H1 (cell line): ENCODE measurements at regions not wholly inside any gene's neighbourhood (a gene's known extent, or its start where the extent isn't known, plus 50 kb on each side); places are given as distances from the start of the nearest gene placed in this dataset.
A peak's percentile ranks its signal among the peaks of the same experiment; 100 is the strongest.

ENCODE experiments used
- CTCF ChIA-PET: fragments of 300-600 bp; sonication (Branson Sonifier 250); formaldehyde crosslinking; loops from one replicate; lab custom pipeline; 2021; ENCODE audit not compliant: partially characterized antibody; lab: Charles Lee
- POLR2A ChIA-PET: fragments of 300-600 bp; sonication (Branson Sonifier 250); formaldehyde crosslinking; loops from one replicate; lab custom pipeline; 2021; ENCODE audit warnings: inconsistent platforms; ENCODE audit not compliant: partially characterized antibody; lab: Charles Lee
- DNase-seq, 2 experiments: peaks; one replicate each; pipeline versions ENCODE4 v3.0.0 to v3.0.0-alpha.2; 2010 to 2022; ENCODE audit warnings: low spot score in 2 of 2, low read depth in 1 of 2, mixed read lengths in 1 of 2
- FAIRE-seq: peaks from 2 replicates; lab custom pipeline; 2011; peaks lifted over from hg19 to GRCh38; lab: Jason Lieb, UNC
- H2AFZ ChIP-seq: 2 replicates; pipeline ENCODE4 v1.8.1; 2012; ENCODE audit warnings: low read length, inconsistent platforms
- H2AK5ac ChIP-seq: 2 replicates; pipeline ENCODE4 v1.6.1; 2013; ENCODE audit warnings: low read depth, low read length
- H2BK120ac ChIP-seq: replicated peaks from 2 replicates; pipeline ENCODE3; 2013; ENCODE audit warnings: low read depth, low read length, inconsistent platforms
- H2BK12ac ChIP-seq: 2 replicates; pipeline ENCODE4 v1.6.1; 2013; ENCODE audit warnings: low read depth, low read length
- H2BK15ac ChIP-seq: 2 replicates; pipeline ENCODE4 v1.6.1; 2013; ENCODE audit warnings: low read length
- H2BK20ac ChIP-seq: 2 replicates; pipeline ENCODE4 v1.6.1; 2013; ENCODE audit warnings: low read length
- H2BK5ac ChIP-seq: 2 replicates; pipeline ENCODE4 v1.6.1; 2013; ENCODE audit warnings: low read depth, low read length
- H3K14ac ChIP-seq: 2 replicates; pipeline ENCODE4 v1.6.1; 2013; ENCODE audit warnings: inconsistent platforms; ENCODE audit not compliant: insufficient read length
- H3K18ac ChIP-seq: 2 replicates; pipeline ENCODE4 v1.6.1; 2013; ENCODE audit warnings: low read length; ENCODE audit errors: extremely low read depth
- H3K23ac ChIP-seq: 2 replicates; pipeline ENCODE4 v1.6.1; 2013; ENCODE audit warnings: inconsistent platforms; ENCODE audit not compliant: insufficient read length
- H3K23me2 ChIP-seq: 2 replicates; pipeline ENCODE4 v1.6.1; 2013; ENCODE audit warnings: low read depth, low read length
- H3K27ac ChIP-seq: 2 replicates; pipeline ENCODE4 v1.6.1; 2011; ENCODE audit warnings: low read depth, low read length, inconsistent platforms
- H3K27me3 ChIP-seq, 4 experiments: replicated peaks in 1 of 4; 1 replicate in 1 of 4; 2 replicates in 3 of 4; pipeline versions ENCODE4 v1.6.1 to v1.8.1; 2011 to 2013; ENCODE audit warnings: low read length in 3 of 4, mild to moderate bottlenecking in 3 of 4, inconsistent platforms in 2 of 4, mixed read lengths in 2 of 4, moderate library complexity in 1 of 4; ENCODE audit not compliant: control insufficient read depth in 3 of 4, insufficient read depth in 3 of 4; ENCODE audit errors: extremely low read depth in 1 of 4
- H3K36me3 ChIP-seq, 4 experiments: 2 replicates each; pipeline versions ENCODE4 v1.6.1 to v1.8.1; 2011 to 2013; ENCODE audit warnings: mild to moderate bottlenecking in 4 of 4, low read length in 3 of 4, moderate library complexity in 2 of 4, control low read depth in 1 of 4, inconsistent platforms in 1 of 4; ENCODE audit not compliant: insufficient read depth in 4 of 4, control insufficient read depth in 2 of 4
- H3K4ac ChIP-seq: replicated peaks from 2 replicates; pipeline ENCODE3; 2013; ENCODE audit warnings: low read length, low read depth, mixed read lengths, inconsistent platforms; ENCODE audit not compliant: insufficient read length
- H3K4me1 ChIP-seq, 4 experiments: replicated peaks in 1 of 4; 1 replicate in 1 of 4; 2 replicates in 3 of 4; pipeline versions ENCODE4 v1.6.1 to v1.8.1; 2011 to 2013; ENCODE audit warnings: low read length in 3 of 4, inconsistent platforms in 2 of 4, mixed read lengths in 1 of 4; ENCODE audit not compliant: insufficient read depth in 4 of 4, control insufficient read depth in 3 of 4
- H3K4me2 ChIP-seq, 2 experiments: 2 replicates each; pipeline versions ENCODE4 v1.6.1 to v1.8.1; 2011 to 2013; ENCODE audit warnings: low read depth in 2 of 2, low read length in 2 of 2, control low read depth in 1 of 2, inconsistent platforms in 1 of 2, mild to moderate bottlenecking in 1 of 2; ENCODE audit not compliant: insufficient read depth in 1 of 2
- H3K4me3 ChIP-seq, 4 experiments: fragments of 200-600, 300-600 bp in 1 of 4; sonication (generic), shearing (Covaris generic), sonication (Bioruptor Twin) in 1 of 4; 2 replicates each; pipeline versions ENCODE4 v1.5.1 to v1.8.1; 2011 to 2016; ENCODE audit warnings: low read length in 4 of 4, low read depth in 3 of 4, control low read depth in 2 of 4, inconsistent platforms in 2 of 4, mild to moderate bottlenecking in 2 of 4, mixed read lengths in 1 of 4, moderate library complexity in 1 of 4; ENCODE audit not compliant: insufficient read depth in 2 of 4; ENCODE audit errors: extremely low read depth in 1 of 4
- H3K56ac ChIP-seq: replicated peaks from 2 replicates; pipeline ENCODE3; 2013; ENCODE audit warnings: low read depth, mild to moderate bottlenecking, mixed read lengths, low read length, inconsistent platforms; ENCODE audit not compliant: insufficient read length
- H3K79me1 ChIP-seq: 2 replicates; pipeline ENCODE4 v1.6.1; 2013; ENCODE audit warnings: low read depth, low read length, control low read depth
- H3K79me2 ChIP-seq, 2 experiments: 2 replicates each; pipeline versions ENCODE4 v1.6.1 to v1.8.1; 2012 to 2013; ENCODE audit warnings: low read length in 2 of 2, mild to moderate bottlenecking in 2 of 2, inconsistent platforms in 1 of 2; ENCODE audit not compliant: insufficient read depth in 2 of 2, control insufficient read depth in 1 of 2
- H3K9ac ChIP-seq, 4 experiments: replicated peaks in 1 of 4; 1 replicate in 1 of 4; 2 replicates in 3 of 4; pipeline versions ENCODE4 v1.6.1 to v1.8.1; 2011 to 2013; ENCODE audit warnings: low read depth in 3 of 4, low read length in 3 of 4, control low read depth in 2 of 4, mild to moderate bottlenecking in 2 of 4, moderate library complexity in 2 of 4, inconsistent platforms in 1 of 4; ENCODE audit errors: extremely low read depth in 1 of 4
- H3K9me3 ChIP-seq, 2 experiments: 2 replicates each; pipeline versions ENCODE4 v1.6.1 to v1.8.1; 2012 to 2013; ENCODE audit warnings: mild to moderate bottlenecking in 2 of 2, moderate library complexity in 2 of 2, control low read depth in 1 of 2, inconsistent platforms in 1 of 2, low read depth in 1 of 2, low read length in 1 of 2, mixed read lengths in 1 of 2; ENCODE audit not compliant: insufficient read depth in 2 of 2
- H4K20me1 ChIP-seq, 2 experiments: replicated peaks in 1 of 2; 2 replicates each; pipeline versions ENCODE3 to v1.8.1; 2011 to 2013; ENCODE audit warnings: inconsistent platforms in 2 of 2, low read length in 2 of 2, mild to moderate bottlenecking in 1 of 2; ENCODE audit not compliant: insufficient read depth in 2 of 2, control insufficient read depth in 1 of 2
- H4K5ac ChIP-seq: 2 replicates; pipeline ENCODE4 v1.6.1; 2013; ENCODE audit warnings: low read length, low read depth, mixed read lengths, inconsistent platforms; ENCODE audit not compliant: insufficient read length
- H4K8ac ChIP-seq: 2 replicates; pipeline ENCODE4 v1.8.0; 2013; ENCODE audit warnings: mild to moderate bottlenecking, moderate library complexity, low read length, inconsistent platforms; ENCODE audit not compliant: insufficient read depth; ENCODE audit errors: extremely low read depth
- H4K91ac ChIP-seq: replicated peaks from 2 replicates; pipeline ENCODE3; 2013; ENCODE audit warnings: low read length, mixed read lengths, inconsistent platforms; ENCODE audit not compliant: insufficient read length
- ASH2L ChIP-seq: fragments of 200-600, 300-600 bp; sonication (generic); IDR thresholded peaks from one replicate; pipeline ENCODE4 v1.7.1; 2017; ENCODE audit warnings: low read length
- BRCA1 ChIP-seq: IDR thresholded peaks from 2 replicates; pipeline ENCODE4 v1.6.1; 2012; ENCODE audit warnings: low read depth, low read length, improper control_type of control experiment
- EZH2 ChIP-seq: fragments of 200-600 bp; sonication (generic); IDR thresholded peaks from 2 replicates; pipeline ENCODE4 v1.7.1; 2012; ENCODE audit warnings: low read depth, mild to moderate bottlenecking, moderate library complexity, low read length, inconsistent platforms; ENCODE audit not compliant: severe bottlenecking
- JUN ChIP-seq: IDR thresholded peaks from 2 replicates; pipeline ENCODE4 v1.6.1; 2011; ENCODE audit warnings: low read depth, mild to moderate bottlenecking, improper control_type of control experiment, low read length
- KDM5A ChIP-seq: fragments of 200-600 bp; IDR thresholded peaks from 2 replicates; pipeline ENCODE4 v1.7.1; 2012; ENCODE audit warnings: mild to moderate bottlenecking, low read length, inconsistent platforms, mixed read lengths
- YY1 ChIP-seq: IDR thresholded peaks from 2 replicates; pipeline ENCODE4 v1.6.1; 2011; ENCODE audit warnings: low read depth, mild to moderate bottlenecking, low read length
- WGBS, 2 experiments: shearing (Covaris generic) in 1 of 2; methylation state at CpG; one replicate each; pipeline versions ENCODE4 v1.1.6 to v1.1.7; 2013 to 2015; ENCODE audit warnings: low lambda C conversion rate in 2 of 2, mixed read lengths in 2 of 2, inconsistent platforms in 1 of 2, low coverage in 1 of 2, missing lambda C conversion rate in 1 of 2; ENCODE audit not compliant: insufficient replicate concordance in 2 of 2, insufficient coverage in 1 of 2, insufficient read length in 1 of 2; ENCODE audit errors: extremely low coverage in 1 of 2, missing lambda C conversion rate in 1 of 2; 5-methylcytosine and 5-hydroxymethylcytosine counted together
- TF ChIP-seq, protein P1 (sequence below): IDR thresholded peaks from 2 replicates; pipeline ENCODE4 v1.6.1; 2012; ENCODE audit warnings: inconsistent platforms
- TF ChIP-seq, protein P2 (sequence below), 3 experiments: IDR thresholded peaks; 1 replicate in 2 of 3; 2 replicates in 1 of 3; pipeline versions ENCODE4 v1.5.1 to v1.6.1; 2011; ENCODE audit warnings: low read length in 3 of 3, mild to moderate bottlenecking in 3 of 3, inconsistent platforms in 2 of 3, low read depth in 1 of 3, moderate library complexity in 1 of 3; ENCODE audit not compliant: insufficient read depth in 1 of 3; ENCODE audit errors: control extremely low read depth in 1 of 3
- TF ChIP-seq, protein P3 (sequence below): IDR thresholded peaks from 2 replicates; pipeline ENCODE4 v1.6.1; 2012; ENCODE audit warnings: low read length, inconsistent platforms

DNA sequence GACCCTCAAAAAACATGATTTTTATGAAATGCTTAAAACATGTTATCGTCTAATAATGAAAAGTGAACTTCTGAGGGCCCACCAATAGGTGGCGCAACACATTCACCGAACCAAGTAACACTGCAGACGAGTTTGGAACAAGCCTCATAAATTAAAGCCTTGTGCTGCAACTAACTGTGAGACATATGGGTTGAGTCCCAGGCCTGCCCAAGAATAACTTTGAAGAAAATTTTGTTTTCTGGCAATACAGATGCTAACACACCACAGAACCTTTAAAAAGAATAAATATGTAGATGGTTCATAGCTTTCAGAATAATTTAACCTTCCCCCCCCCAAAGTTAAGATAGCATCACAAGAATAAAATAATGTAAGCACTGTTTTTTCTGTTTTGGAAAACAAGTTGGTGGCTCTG lies 285.9 kb downstream of the RNF144A start:
- Histone ChIP-seq H4K5ac (no peak overlapping the region), H2BK15ac (no peak overlapping the region), H3K79me2 (no peaks in the 10 kb centered on the region), H2BK20ac (no peak overlapping the region), H4K91ac (no peak overlapping the region), H3K4me1 (peaks cover 0 to 3% (median 1%) of the 10 kb centered on the region in 4 experiments; a peak in 3 of 7 replicates), H3K9me3 (no peaks in the 10 kb centered on the region), H2AK5ac (no peak overlapping the region), H3K23me2 (peaks cover 2% of the 10 kb centered on the region; the same call in 1 of the 2 replicates), H4K8ac (no peak overlapping the region), H3K18ac (no peak overlapping the region), H3K4me3 (no peak overlapping the region), H2BK120ac (no peak overlapping the region), H3K9ac (no peak overlapping the region), H2BK5ac (no peak overlapping the region), H3K14ac (no peak overlapping the region), H3K56ac (no peak overlapping the region), H3K23ac (no peak overlapping the region), H3K4ac (no peak overlapping the region), H4K20me1 (no peaks in the 10 kb centered on the region), H3K4me2 (no peak overlapping the region), H2BK12ac (no peak overlapping the region), H2AFZ (no peak overlapping the region), H3K27me3 (no peaks in the 10 kb centered on the region), H3K27ac (no peak overlapping the region), H3K36me3 (no peaks in the 10 kb centered on the region), H3K79me1 (no peaks in the 10 kb centered on the region)
- ChIA-PET CTCF (interaction anchor here (0.6 to 1.7 kb wide), 24 partner anchors 9 to 436 kb away, joined by 3 to 7 read pairs (median 3); no protein-coding TSS in a partner anchor), POLR2A (no interaction called here)
- DNase-seq (peak in 1 of 2 experiments; percentile 54), FAIRE-seq (peak; percentile 94)
- WGBS, 2 experiments = 11% methylated on average over 4 of the region's 4 CpGs; no CpG with 5 or more reads in 1 of the 2 experiments
- TF ChIP-seq YY1 = no peak
- TF ChIP-seq, protein P1, sequence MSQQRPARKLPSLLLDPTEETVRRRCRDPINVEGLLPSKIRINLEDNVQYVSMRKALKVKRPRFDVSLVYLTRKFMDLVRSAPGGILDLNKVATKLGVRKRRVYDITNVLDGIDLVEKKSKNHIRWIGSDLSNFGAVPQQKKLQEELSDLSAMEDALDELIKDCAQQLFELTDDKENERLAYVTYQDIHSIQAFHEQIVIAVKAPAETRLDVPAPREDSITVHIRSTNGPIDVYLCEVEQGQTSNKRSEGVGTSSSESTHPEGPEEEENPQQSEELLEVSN = no peak
- TF ChIP-seq EZH2 = no peak
- TF ChIP-seq, protein P2, sequence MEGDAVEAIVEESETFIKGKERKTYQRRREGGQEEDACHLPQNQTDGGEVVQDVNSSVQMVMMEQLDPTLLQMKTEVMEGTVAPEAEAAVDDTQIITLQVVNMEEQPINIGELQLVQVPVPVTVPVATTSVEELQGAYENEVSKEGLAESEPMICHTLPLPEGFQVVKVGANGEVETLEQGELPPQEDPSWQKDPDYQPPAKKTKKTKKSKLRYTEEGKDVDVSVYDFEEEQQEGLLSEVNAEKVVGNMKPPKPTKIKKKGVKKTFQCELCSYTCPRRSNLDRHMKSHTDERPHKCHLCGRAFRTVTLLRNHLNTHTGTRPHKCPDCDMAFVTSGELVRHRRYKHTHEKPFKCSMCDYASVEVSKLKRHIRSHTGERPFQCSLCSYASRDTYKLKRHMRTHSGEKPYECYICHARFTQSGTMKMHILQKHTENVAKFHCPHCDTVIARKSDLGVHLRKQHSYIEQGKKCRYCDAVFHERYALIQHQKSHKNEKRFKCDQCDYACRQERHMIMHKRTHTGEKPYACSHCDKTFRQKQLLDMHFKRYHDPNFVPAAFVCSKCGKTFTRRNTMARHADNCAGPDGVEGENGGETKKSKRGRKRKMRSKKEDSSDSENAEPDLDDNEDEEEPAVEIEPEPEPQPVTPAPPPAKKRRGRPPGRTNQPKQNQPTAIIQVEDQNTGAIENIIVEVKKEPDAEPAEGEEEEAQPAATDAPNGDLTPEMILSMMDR (IDR thresholded peaks at IDR 0.05; ENCODE audit: control extremely low read depth in 1 of 3, insufficient read depth in 1 of 3, low read depth in 1 of 3, low read length in 3 of 3) = peak; percentile 45 to 88 (median 76)
- TF ChIP-seq, protein P3, sequence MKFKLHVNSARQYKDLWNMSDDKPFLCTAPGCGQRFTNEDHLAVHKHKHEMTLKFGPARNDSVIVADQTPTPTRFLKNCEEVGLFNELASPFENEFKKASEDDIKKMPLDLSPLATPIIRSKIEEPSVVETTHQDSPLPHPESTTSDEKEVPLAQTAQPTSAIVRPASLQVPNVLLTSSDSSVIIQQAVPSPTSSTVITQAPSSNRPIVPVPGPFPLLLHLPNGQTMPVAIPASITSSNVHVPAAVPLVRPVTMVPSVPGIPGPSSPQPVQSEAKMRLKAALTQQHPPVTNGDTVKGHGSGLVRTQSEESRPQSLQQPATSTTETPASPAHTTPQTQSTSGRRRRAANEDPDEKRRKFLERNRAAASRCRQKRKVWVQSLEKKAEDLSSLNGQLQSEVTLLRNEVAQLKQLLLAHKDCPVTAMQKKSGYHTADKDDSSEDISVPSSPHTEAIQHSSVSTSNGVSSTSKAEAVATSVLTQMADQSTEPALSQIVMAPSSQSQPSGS = no peak
- TF ChIP-seq KDM5A = no peak
- TF ChIP-seq JUN = no peak
- TF ChIP-seq BRCA1 = no peak
- no peak for TF ChIP-seq ASH2L
